HFFc6 (cell line): ENCODE measurements at regions not wholly inside any gene's neighbourhood (a gene's known extent, or its start where the extent isn't known, plus 50 kb on each side); places are given as distances from the start of the nearest gene placed in this dataset.

Source experiments
- DNase-seq: peaks from one replicate; pipeline ENCODE4 v3.0.0-alpha.2; 2018
- H3K27ac Mint-ChIP-seq: 2 replicates; pipeline ENCODE4 v1.8.0; 2020; ENCODE audit warnings: mild to moderate bottlenecking, mixed read lengths
- H3K27me3 Mint-ChIP-seq: 2 replicates; pipeline ENCODE4 v1.8.0; 2021; ENCODE audit warnings: mild to moderate bottlenecking, moderate library complexity, mixed read lengths; ENCODE audit not compliant: insufficient read depth
- H3K36me3 Mint-ChIP-seq: 2 replicates; pipeline ENCODE4 v1.8.0; 2021; ENCODE audit warnings: low read depth, mixed read lengths
- H3K4me1 Mint-ChIP-seq: 2 replicates; pipeline ENCODE4 v1.8.0; 2020; ENCODE audit warnings: low read depth, mixed read lengths
- H3K4me3 Mint-ChIP-seq: 2 replicates; pipeline ENCODE4 v1.8.0; 2020; ENCODE audit warnings: mild to moderate bottlenecking, moderate library complexity, mixed read lengths
- H3K9me3 Mint-ChIP-seq: 2 replicates; pipeline ENCODE4 v1.8.0; 2020; ENCODE audit warnings: mild to moderate bottlenecking, mixed read lengths
- TF ChIP-seq, protein P1 (sequence below): fragments of 200-600 bp; sonication (generic); IDR thresholded peaks from 2 replicates; pipeline ENCODE4 v1.5.0; 2021; ENCODE audit warnings: antibody characterized with exemption, mild to moderate bottlenecking

DNA sequence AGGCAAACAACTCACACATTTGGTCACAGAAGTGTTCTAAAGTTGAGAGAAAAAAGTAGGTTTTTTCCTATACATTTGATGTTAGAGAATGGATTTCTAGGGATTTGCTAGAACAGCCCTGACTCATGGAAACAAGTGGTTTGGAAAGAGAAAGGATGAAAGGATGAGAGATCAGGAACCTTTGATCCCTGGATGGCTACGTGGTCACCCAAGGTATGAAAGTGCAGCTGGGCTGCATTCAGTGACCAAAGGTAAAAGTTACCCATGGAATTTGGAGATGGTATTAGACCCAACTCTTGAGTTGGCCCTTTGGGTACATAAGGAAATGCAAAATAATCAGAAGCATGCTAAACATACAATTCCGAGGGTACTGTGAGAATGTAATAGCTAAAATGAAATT is 61.3 kb upstream of the SPIN1 start:
- Mint-ChIP-seq H3K4me3 (no peak overlapping the region), H3K36me3 (no peaks in the 10 kb centered on the region), H3K9me3 (no peaks in the 10 kb centered on the region), H3K4me1 (peaks cover 11% of the 10 kb centered on the region), H3K27me3 (no peaks in the 10 kb centered on the region; the same call in 1 of the 2 replicates), H3K27ac (no peak overlapping the region)
- TF ChIP-seq, protein P1, sequence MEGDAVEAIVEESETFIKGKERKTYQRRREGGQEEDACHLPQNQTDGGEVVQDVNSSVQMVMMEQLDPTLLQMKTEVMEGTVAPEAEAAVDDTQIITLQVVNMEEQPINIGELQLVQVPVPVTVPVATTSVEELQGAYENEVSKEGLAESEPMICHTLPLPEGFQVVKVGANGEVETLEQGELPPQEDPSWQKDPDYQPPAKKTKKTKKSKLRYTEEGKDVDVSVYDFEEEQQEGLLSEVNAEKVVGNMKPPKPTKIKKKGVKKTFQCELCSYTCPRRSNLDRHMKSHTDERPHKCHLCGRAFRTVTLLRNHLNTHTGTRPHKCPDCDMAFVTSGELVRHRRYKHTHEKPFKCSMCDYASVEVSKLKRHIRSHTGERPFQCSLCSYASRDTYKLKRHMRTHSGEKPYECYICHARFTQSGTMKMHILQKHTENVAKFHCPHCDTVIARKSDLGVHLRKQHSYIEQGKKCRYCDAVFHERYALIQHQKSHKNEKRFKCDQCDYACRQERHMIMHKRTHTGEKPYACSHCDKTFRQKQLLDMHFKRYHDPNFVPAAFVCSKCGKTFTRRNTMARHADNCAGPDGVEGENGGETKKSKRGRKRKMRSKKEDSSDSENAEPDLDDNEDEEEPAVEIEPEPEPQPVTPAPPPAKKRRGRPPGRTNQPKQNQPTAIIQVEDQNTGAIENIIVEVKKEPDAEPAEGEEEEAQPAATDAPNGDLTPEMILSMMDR: no peak
- DNase-seq: no peak

DNA sequence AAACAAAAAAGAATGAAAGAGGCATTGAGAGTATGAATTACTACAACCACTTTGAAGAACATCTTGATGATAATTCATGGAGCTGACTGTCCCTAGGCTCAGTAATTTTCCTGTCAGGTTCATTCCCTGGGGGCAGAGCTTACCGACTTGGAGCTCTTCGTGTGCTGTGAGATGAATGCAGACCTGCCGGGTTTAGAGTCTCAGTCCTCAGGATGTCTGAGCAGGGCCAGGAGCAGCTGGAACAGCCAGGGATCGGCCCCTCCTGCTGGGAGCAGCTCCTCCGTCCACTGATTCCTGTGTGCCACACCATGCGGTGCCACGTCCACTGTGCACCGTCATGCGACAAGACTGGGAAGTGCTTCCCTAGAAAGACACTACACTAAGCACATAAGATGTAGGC is 62.2 kb upstream of the SPIN1 start:
- TF ChIP-seq, protein P1: no peak

DNA sequence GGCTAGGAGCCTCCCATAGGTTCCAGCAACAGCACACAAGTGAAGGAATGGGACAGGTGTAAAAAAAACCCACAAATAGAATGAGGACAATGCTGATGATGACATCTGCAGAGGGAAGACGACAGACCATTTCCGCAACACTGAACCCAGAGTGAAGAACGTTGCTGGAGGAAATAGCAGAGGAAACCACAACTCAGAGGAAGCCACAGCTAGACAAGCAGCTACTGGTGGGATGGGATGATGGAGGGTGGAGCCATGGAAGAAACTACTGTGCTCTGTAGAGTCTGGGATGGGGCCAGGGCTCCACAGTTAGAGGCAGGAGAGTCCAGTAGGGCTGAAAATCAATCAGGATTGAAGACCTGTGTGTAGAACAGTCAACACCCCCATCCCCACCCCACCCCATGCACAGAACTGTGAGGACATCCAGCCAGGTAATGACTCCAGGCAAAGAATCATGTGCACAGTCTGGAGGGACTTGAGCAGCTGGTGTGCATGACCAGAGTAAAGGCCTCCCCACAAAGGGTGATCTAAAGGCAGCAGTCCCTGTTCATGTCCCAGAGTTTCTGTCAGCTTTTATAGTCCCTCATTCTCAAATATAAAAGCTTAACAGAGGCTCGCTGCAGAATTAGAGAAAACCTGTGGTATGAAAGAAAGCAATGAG is 65.2 kb upstream of the SPIN1 start:
- DNase-seq: peak; percentile 31
- Mint-ChIP-seq H3K36me3 (no peaks in the 10 kb centered on the region), H3K4me3 (peak overlapping the region; percentile 33; the same call in 1 of the 2 replicates), H3K27me3 (no peaks in the 10 kb centered on the region; the same call in 1 of the 2 replicates), H3K27ac (no peak overlapping the region; the same call in 1 of the 2 replicates), H3K4me1 (peaks cover 30% of the 10 kb centered on the region), H3K9me3 (no peaks in the 10 kb centered on the region)
- TF ChIP-seq, protein P1: no peak

More for the DNA sequence above, 62.2 kb upstream of the SPIN1 start:
- H3K27me3 Mint-ChIP-seq: no peaks in the 10 kb centered on the region; the same call in 1 of the 2 replicates
- no peaks in the 10 kb centered on the region for H3K9me3 Mint-ChIP-seq
- H3K4me1 Mint-ChIP-seq: peaks cover 11% of the 10 kb centered on the region
- no peak overlapping the region for H3K27ac Mint-ChIP-seq
- H3K36me3 Mint-ChIP-seq: no peaks in the 10 kb centered on the region
- DNase-seq: no peak
- H3K4me3 Mint-ChIP-seq: no peak overlapping the region

DNA sequence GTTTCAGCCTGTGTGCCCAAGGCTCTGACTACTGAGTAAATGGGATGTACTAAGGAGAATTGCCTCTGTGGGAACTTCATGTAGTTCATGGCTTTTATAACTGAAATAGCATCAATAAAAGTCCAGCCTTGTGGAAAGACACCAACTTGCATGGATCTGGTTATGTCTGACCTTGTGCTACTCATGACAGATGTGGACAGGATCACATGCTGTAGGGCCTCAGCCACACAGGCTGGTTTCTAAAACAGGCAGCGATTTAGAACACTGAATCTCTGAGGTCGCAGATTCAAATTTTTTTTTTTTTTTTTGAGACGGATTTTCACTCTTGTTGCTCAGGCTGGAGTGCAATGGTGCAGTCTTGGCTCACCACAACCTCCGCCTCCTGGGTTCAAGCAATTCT is 66.5 kb upstream of the SPIN1 start:
- TF ChIP-seq, protein P1: no peak
- H3K4me3 Mint-ChIP-seq: no peak overlapping the region
- no peak overlapping the region for H3K27ac Mint-ChIP-seq
- H3K9me3 Mint-ChIP-seq: no peaks in the 10 kb centered on the region
- no peak for DNase-seq
- H3K27me3 Mint-ChIP-seq: no peaks in the 10 kb centered on the region; the same call in 1 of the 2 replicates
- H3K4me1 Mint-ChIP-seq: peaks cover 30% of the 10 kb centered on the region
- no peaks in the 10 kb centered on the region for H3K36me3 Mint-ChIP-seq

DNA sequence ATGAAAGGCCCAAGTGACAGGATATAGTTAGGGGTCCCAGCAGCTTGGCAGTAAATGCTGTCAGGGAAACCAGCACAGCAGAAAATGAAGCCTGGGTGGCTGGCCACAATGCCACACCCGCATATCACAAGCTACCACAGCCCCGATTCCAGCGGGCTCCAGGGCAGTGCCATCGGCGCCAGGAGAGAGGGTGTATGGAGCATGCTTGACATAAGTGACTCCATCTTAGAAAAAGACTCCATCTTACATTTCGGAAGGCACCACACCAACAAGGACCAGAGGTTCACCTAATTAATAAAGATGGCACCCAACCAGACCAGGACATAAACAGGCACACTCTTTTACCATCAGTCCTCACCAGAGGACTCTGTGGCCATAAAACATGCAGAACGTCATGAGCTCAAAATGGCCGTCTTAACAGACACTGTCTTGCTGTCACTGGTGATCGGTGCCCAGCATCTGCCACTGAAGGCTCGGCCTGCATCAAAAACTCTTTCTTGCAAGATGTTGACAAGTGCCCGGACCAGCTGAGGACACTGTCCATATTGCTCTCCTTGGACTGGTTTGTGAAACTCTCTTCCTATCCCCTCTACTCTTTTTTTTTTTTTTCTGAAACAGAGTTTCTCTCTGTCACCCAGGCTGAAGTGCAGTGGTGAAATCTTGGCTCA is 67.4 kb upstream of the SPIN1 start:
- no peak overlapping the region for H3K4me3 Mint-ChIP-seq
- H3K27ac Mint-ChIP-seq: no peak overlapping the region
- TF ChIP-seq, protein P1: no peak
- DNase-seq: no peak
- H3K36me3 Mint-ChIP-seq: no peaks in the 10 kb centered on the region
- peaks cover 30% of the 10 kb centered on the region for H3K4me1 Mint-ChIP-seq
- no peaks in the 10 kb centered on the region; the same call in 1 of the 2 replicates for H3K27me3 Mint-ChIP-seq
- no peaks in the 10 kb centered on the region for H3K9me3 Mint-ChIP-seq
